ENCODE measurements at regions not wholly inside any gene's neighbourhood (a gene's known extent, or its start where the extent isn't known, plus 50 kb on each side); places are given as distances from the start of the nearest gene placed in this dataset.

DNA sequence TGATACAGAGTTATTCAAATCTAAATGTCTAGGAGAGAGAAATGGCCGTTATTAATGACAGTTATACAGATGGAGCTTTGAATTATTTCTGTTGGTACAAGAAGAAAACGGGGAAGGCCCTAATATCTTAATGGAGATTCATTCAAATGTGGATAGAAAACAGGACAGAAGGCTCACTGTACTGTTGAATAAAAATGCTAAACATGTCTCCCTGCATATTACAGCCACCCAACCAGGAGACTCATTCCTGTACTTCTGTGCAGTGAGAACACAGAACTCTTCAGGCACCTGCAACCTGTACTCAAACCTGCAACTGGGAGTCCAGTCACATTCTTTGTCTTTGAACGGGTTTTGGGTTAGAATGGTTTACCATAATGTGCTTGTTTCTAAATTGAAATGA, 403.2 kb downstream of the DAD1 start:
- TF ChIP-seq, protein P1, sequence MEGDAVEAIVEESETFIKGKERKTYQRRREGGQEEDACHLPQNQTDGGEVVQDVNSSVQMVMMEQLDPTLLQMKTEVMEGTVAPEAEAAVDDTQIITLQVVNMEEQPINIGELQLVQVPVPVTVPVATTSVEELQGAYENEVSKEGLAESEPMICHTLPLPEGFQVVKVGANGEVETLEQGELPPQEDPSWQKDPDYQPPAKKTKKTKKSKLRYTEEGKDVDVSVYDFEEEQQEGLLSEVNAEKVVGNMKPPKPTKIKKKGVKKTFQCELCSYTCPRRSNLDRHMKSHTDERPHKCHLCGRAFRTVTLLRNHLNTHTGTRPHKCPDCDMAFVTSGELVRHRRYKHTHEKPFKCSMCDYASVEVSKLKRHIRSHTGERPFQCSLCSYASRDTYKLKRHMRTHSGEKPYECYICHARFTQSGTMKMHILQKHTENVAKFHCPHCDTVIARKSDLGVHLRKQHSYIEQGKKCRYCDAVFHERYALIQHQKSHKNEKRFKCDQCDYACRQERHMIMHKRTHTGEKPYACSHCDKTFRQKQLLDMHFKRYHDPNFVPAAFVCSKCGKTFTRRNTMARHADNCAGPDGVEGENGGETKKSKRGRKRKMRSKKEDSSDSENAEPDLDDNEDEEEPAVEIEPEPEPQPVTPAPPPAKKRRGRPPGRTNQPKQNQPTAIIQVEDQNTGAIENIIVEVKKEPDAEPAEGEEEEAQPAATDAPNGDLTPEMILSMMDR (IDR thresholded peaks at IDR 0.05), result no peak
- TF ChIP-seq POLR2A (IDR thresholded peaks at IDR 0.05), result no peak
- TF ChIP-seq EP300 (IDR thresholded peaks at IDR 0.05), result no peak

Data from upper lobe of left lung (tissue), 4 donors.